GM23338 (cell line): ENCODE measurements at regions not wholly inside any gene's neighbourhood (a gene's known extent, or its start where the extent isn't known, plus 50 kb on each side); places are given as distances from the start of the nearest gene placed in this dataset.

Experiments
- ATAC-seq: fragments of 200-7000 bp; cut with Tn5 transposase; 3 replicates; pipeline ENCODE4 v1.9.1; 2020
- DNase-seq: peaks from one replicate; pipeline ENCODE4 v3.0.0-alpha.2; 2015; ENCODE audit warnings: low spot score
- H2AFZ ChIP-seq: fragments of 200-600 bp; sonication (generic); 2 replicates; pipeline ENCODE4 v1.8.0; 2016; ENCODE audit warnings: antibody characterized with exemption, mild to moderate bottlenecking, moderate library complexity
- H3F3A ChIP-seq: fragments of 200-600 bp; sonication (generic); replicated peaks from 2 replicates; pipeline ENCODE4 v1.8.0; 2017; ENCODE audit warnings: antibody characterized with exemption, mixed run types, low read depth
- H3K27ac ChIP-seq: fragments of 200-600 bp; sonication (generic); 2 replicates; pipeline ENCODE4 v1.6.1; 2016; ENCODE audit warnings: low read depth
- H3K27me3 ChIP-seq: fragments of 200-600 bp; sonication (generic); 2 replicates; pipeline ENCODE4 v1.8.0; 2016; ENCODE audit warnings: mild to moderate bottlenecking, mixed run types, moderate library complexity; ENCODE audit not compliant: insufficient read depth
- H3K36me3 ChIP-seq: fragments of 200-600 bp; sonication (generic); 2 replicates; pipeline ENCODE4 v1.8.0; 2016; ENCODE audit warnings: mild to moderate bottlenecking; ENCODE audit not compliant: insufficient read depth
- H3K4me1 ChIP-seq: fragments of 200-600 bp; sonication (generic); 2 replicates; pipeline ENCODE4 v1.8.0; 2016; ENCODE audit warnings: mild to moderate bottlenecking, moderate library complexity; ENCODE audit not compliant: insufficient read depth
- H3K4me2 ChIP-seq: fragments of 200-600 bp; sonication (generic); 2 replicates; pipeline ENCODE4 v1.7.1; 2017; ENCODE audit warnings: mixed run types
- H3K4me3 ChIP-seq: fragments of 200-600 bp; sonication (generic); 2 replicates; pipeline ENCODE4 v1.6.1; 2016; ENCODE audit warnings: mixed run types
- H3K79me2 ChIP-seq: fragments of 200-600 bp; sonication (generic); replicated peaks from 2 replicates; pipeline ENCODE4 v1.8.0; 2017; ENCODE audit warnings: mild to moderate bottlenecking; ENCODE audit not compliant: insufficient read depth
- H3K9me2 ChIP-seq: fragments of 200-600 bp; sonication (generic); 2 replicates; pipeline ENCODE4 v1.8.0; 2017; ENCODE audit not compliant: insufficient read depth
- H4K20me1 ChIP-seq: fragments of 200-600 bp; sonication (generic); replicated peaks from 2 replicates; pipeline ENCODE4 v1.8.0; 2017; ENCODE audit warnings: mild to moderate bottlenecking; ENCODE audit not compliant: insufficient read depth
- H3K27ac Mint-ChIP-seq: 2 replicates; pipeline ENCODE4 v1.8.0; 2020; ENCODE audit warnings: inconsistent platforms, mild to moderate bottlenecking, moderate library complexity, mixed read lengths
- H3K27me3 Mint-ChIP-seq: 3 replicates; pipeline ENCODE4 v1.8.0; 2022; ENCODE audit warnings: low read depth, mild to moderate bottlenecking, moderate library complexity, mixed read lengths, inconsistent platforms; ENCODE audit not compliant: insufficient read depth, poor library complexity
- H3K36me3 Mint-ChIP-seq: 3 replicates; pipeline ENCODE4 v1.8.0; 2021; ENCODE audit warnings: low read depth, mild to moderate bottlenecking, inconsistent platforms, moderate library complexity, mixed read lengths
- H3K4me1 Mint-ChIP-seq: 3 replicates; pipeline ENCODE4 v1.8.0; 2020; ENCODE audit warnings: mild to moderate bottlenecking, inconsistent platforms, mixed read lengths
- H3K4me3 Mint-ChIP-seq: 3 replicates; pipeline ENCODE4 v1.8.0; 2021; ENCODE audit warnings: moderate library complexity, mild to moderate bottlenecking, inconsistent platforms, mixed read lengths
- H3K9me3 Mint-ChIP-seq: 3 replicates; pipeline ENCODE4 v1.8.0; 2020; ENCODE audit warnings: moderate library complexity, mild to moderate bottlenecking, inconsistent platforms, mixed read lengths
- CREB1 ChIP-seq: fragments of 250-450 bp; sonication (Bioruptor Pico); IDR thresholded peaks from 2 replicates; pipeline ENCODE4 v1.5.0; 2020; ENCODE audit warnings: low read depth, mild to moderate bottlenecking, moderate library complexity
- ETS1 ChIP-seq: IDR thresholded peaks from 2 replicates; pipeline ENCODE4 v1.6.1; 2016; ENCODE audit warnings: antibody characterized with exemption
- EZH2 ChIP-seq: fragments of 200-600 bp; sonication (generic); IDR thresholded peaks from one replicate; pipeline ENCODE4 v1.8.0; 2017; ENCODE audit warnings: antibody characterized with exemption, mild to moderate bottlenecking, low read depth; ENCODE audit not compliant: unreplicated experiment
- EZH2phosphoT487 ChIP-seq: fragments of 200-600 bp; sonication (generic); IDR thresholded peaks from one replicate; pipeline ENCODE4 v1.8.1; 2018; ENCODE audit warnings: antibody characterized with exemption; ENCODE audit not compliant: unreplicated experiment
- JUNB ChIP-seq: IDR thresholded peaks from one replicate; pipeline ENCODE4 v1.6.1; 2016; ENCODE audit warnings: antibody characterized with exemption; ENCODE audit not compliant: unreplicated experiment
- NANOG ChIP-seq: IDR thresholded peaks from 2 replicates; pipeline ENCODE4 v1.6.1; 2016; ENCODE audit warnings: antibody characterized with exemption, borderline replicate concordance
- POLR2AphosphoS5 ChIP-seq: IDR thresholded peaks from 2 replicates; pipeline ENCODE4 v1.6.1; 2016; ENCODE audit warnings: antibody characterized with exemption, low read depth
- STAT1 ChIP-seq: IDR thresholded peaks from one replicate; pipeline ENCODE4 v1.6.1; 2016; ENCODE audit warnings: antibody characterized with exemption; ENCODE audit not compliant: unreplicated experiment
- ZNF114 ChIP-seq: fragments of 250-450 bp; sonication (Bioruptor Pico); IDR thresholded peaks from 2 replicates; pipeline ENCODE4 v1.5.0; 2020; ENCODE audit warnings: mild to moderate bottlenecking, moderate library complexity
- ZNF331 ChIP-seq: fragments of 250-450 bp; sonication (Bioruptor Pico); IDR thresholded peaks from 2 replicates; pipeline ENCODE4 v1.5.0; 2020; ENCODE audit warnings: low read depth, mild to moderate bottlenecking, moderate library complexity
- ZNF462 ChIP-seq: fragments of 250-450 bp; sonication (Bioruptor Pico); IDR thresholded peaks from 2 replicates; pipeline ENCODE4 v1.5.0; 2020; ENCODE audit warnings: mild to moderate bottlenecking, moderate library complexity
- TF ChIP-seq, protein P1 (sequence below): IDR thresholded peaks from one replicate; pipeline ENCODE4 v1.6.1; 2018; ENCODE audit warnings: antibody characterized with exemption; ENCODE audit not compliant: unreplicated experiment
- TF ChIP-seq, protein P2 (sequence below), 2 experiments: fragments of 200-600 bp in 1 of 2; sonication (generic) in 1 of 2; conservative IDR thresholded peaks; 2 replicates each; pipeline versions ENCODE4 v1.5.1 to v1.6.1; 2016 to 2017; ENCODE audit warnings: antibody characterized with exemption in 2 of 2, low read depth in 2 of 2, mild to moderate bottlenecking in 2 of 2, moderate library complexity in 1 of 2

GRCh38 chr2:44879269-44880124 lies 62.0 kb upstream of the SIX3 start:
- no peaks in the 10 kb centered on the region for H3K36me3 ChIP-seq
- H3K36me3 Mint-ChIP-seq: no peaks in the 10 kb centered on the region; the same call in 2 of the 3 replicates
- H3F3A ChIP-seq: 0 out of 2 replicates have a peak, but pooled peaks cover 2% of the 10 kb centered on the region
- ATAC-seq (peak; percentile 62), DNase-seq (peak; percentile 9)
- H3K79me2 ChIP-seq: no peaks in the 10 kb centered on the region
- peaks cover 4% of the 10 kb centered on the region for H3K27me3 Mint-ChIP-seq
- no peak overlapping the region for H3K4me3 ChIP-seq
- no peak overlapping the region for H3K4me3 Mint-ChIP-seq
- H3K4me2 ChIP-seq: peak overlapping the region; percentile 44; the same call in 1 of the 2 replicates
- H3K27ac ChIP-seq: no peak overlapping the region
- no peaks in the 10 kb centered on the region for H4K20me1 ChIP-seq
- peak overlapping the region; percentile 45 for H2AFZ ChIP-seq
- peaks cover 13% of the 10 kb centered on the region; the same call in 1 of the 2 replicates for H3K4me1 ChIP-seq
- peaks cover 13% of the 10 kb centered on the region for H3K9me2 ChIP-seq
- TF ChIP-seq, protein P1, sequence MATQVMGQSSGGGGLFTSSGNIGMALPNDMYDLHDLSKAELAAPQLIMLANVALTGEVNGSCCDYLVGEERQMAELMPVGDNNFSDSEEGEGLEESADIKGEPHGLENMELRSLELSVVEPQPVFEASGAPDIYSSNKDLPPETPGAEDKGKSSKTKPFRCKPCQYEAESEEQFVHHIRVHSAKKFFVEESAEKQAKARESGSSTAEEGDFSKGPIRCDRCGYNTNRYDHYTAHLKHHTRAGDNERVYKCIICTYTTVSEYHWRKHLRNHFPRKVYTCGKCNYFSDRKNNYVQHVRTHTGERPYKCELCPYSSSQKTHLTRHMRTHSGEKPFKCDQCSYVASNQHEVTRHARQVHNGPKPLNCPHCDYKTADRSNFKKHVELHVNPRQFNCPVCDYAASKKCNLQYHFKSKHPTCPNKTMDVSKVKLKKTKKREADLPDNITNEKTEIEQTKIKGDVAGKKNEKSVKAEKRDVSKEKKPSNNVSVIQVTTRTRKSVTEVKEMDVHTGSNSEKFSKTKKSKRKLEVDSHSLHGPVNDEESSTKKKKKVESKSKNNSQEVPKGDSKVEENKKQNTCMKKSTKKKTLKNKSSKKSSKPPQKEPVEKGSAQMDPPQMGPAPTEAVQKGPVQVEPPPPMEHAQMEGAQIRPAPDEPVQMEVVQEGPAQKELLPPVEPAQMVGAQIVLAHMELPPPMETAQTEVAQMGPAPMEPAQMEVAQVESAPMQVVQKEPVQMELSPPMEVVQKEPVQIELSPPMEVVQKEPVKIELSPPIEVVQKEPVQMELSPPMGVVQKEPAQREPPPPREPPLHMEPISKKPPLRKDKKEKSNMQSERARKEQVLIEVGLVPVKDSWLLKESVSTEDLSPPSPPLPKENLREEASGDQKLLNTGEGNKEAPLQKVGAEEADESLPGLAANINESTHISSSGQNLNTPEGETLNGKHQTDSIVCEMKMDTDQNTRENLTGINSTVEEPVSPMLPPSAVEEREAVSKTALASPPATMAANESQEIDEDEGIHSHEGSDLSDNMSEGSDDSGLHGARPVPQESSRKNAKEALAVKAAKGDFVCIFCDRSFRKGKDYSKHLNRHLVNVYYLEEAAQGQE: no peak
- TF ChIP-seq EZH2phosphoT487 (no peak), ETS1 (no peak), STAT1 (no peak), NANOG (no peak), ZNF114 (CRISPR knock-in tag) (no peak), POLR2AphosphoS5 (no peak), JUNB (no peak), ZNF331 (no peak), CREB1 (CRISPR knock-in tag) (no peak), EZH2 (no peak), ZNF462 (CRISPR knock-in tag) (no peak)
- TF ChIP-seq, protein P2, sequence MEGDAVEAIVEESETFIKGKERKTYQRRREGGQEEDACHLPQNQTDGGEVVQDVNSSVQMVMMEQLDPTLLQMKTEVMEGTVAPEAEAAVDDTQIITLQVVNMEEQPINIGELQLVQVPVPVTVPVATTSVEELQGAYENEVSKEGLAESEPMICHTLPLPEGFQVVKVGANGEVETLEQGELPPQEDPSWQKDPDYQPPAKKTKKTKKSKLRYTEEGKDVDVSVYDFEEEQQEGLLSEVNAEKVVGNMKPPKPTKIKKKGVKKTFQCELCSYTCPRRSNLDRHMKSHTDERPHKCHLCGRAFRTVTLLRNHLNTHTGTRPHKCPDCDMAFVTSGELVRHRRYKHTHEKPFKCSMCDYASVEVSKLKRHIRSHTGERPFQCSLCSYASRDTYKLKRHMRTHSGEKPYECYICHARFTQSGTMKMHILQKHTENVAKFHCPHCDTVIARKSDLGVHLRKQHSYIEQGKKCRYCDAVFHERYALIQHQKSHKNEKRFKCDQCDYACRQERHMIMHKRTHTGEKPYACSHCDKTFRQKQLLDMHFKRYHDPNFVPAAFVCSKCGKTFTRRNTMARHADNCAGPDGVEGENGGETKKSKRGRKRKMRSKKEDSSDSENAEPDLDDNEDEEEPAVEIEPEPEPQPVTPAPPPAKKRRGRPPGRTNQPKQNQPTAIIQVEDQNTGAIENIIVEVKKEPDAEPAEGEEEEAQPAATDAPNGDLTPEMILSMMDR (conservative IDR thresholded peaks at IDR 0.05; ENCODE audit: low read depth in 2 of 2): no peak
- H3K4me1 Mint-ChIP-seq: peaks cover 18% of the 10 kb centered on the region
- H3K27me3 ChIP-seq: no peaks in the 10 kb centered on the region
- H3K9me3 Mint-ChIP-seq: peaks cover 10% of the 10 kb centered on the region
- no peak overlapping the region for H3K27ac Mint-ChIP-seq
